Colonic mucosa (tissue), 4 donors: ENCODE measurements at regions not wholly inside any gene's neighbourhood (a gene's known extent, or its start where the extent isn't known, plus 50 kb on each side); places are given as distances from the start of the nearest gene placed in this dataset.

Experiments used
- DNase-seq: peaks from one replicate; pipeline ENCODE4 v3.0.0-alpha.2; 2020
- H3K27ac ChIP-seq: fragments of 200-600 bp; one replicate; pipeline ENCODE4 v1.8.0; 2021
- H3K27me3 ChIP-seq: fragments of 200-600 bp; one replicate; pipeline ENCODE4 v1.8.0; 2021
- H3K36me3 ChIP-seq: fragments of 200-600 bp; one replicate; pipeline ENCODE4 v1.8.0; 2021
- H3K4me1 ChIP-seq: fragments of 200-600 bp; one replicate; pipeline ENCODE4 v1.8.0; 2021; ENCODE audit warnings: mild to moderate bottlenecking
- H3K4me3 ChIP-seq: fragments of 200-600 bp; one replicate; pipeline ENCODE4 v1.8.0; 2021
- H3K9ac ChIP-seq, 2 donors: one replicate each; pipeline ENCODE4 v1.7.0; 2013; ENCODE audit warnings: control low read depth in 2 of 2, low read depth in 2 of 2, low read length in 2 of 2
- H3K9me3 ChIP-seq: fragments of 200-600 bp; one replicate; pipeline ENCODE4 v1.8.0; 2021
- CTCF ChIP-seq: fragments of 200-600 bp; IDR thresholded peaks from one replicate; pipeline ENCODE4 v1.8.0; 2022; ENCODE audit warnings: antibody characterized with exemption, mild to moderate bottlenecking
- intact Hi-C: fragments of 100-400 bp; cut with DNase I; formaldehyde crosslinking; loops from one replicate; pipeline ENCODE4 v1.14.1; 2022
- donor health status: healthy.
- donor health status: DM: no; HTN: no; CAD: no.
- donor health status: DM: no; HTN: no; CAD: no.

- DNase-seq: no peak
- TF ChIP-seq CTCF: no peak
- Histone ChIP-seq H3K27me3 (no peaks in the 10 kb centered on the region), H3K9ac (no peak overlapping the region), H3K4me3 (no peak overlapping the region), H3K27ac (no peak overlapping the region), H3K4me1 (no peaks in the 10 kb centered on the region), H3K36me3 (no peaks in the 10 kb centered on the region), H3K9me3 (no peaks in the 10 kb centered on the region)
- intact Hi-C loops: no loop called here
These were observed 345.9 kb downstream of the MIAT start for GRCh38 chr22:27003297-27003696.

GRCh38 chr22:27004434-27004833 lies 347.0 kb downstream of the MIAT start:
- DNase-seq: no peak

GRCh38 chr22:27008454-27008853 lies 351.1 kb downstream of the MIAT start:
- no peak overlapping the region for H3K4me3 ChIP-seq
- H3K27ac ChIP-seq: no peak overlapping the region
- H3K27me3 ChIP-seq: no peaks in the 10 kb centered on the region
- H3K9me3 ChIP-seq: no peaks in the 10 kb centered on the region
- no peaks in the 10 kb centered on the region for H3K4me1 ChIP-seq
- intact Hi-C loops: no loop called here
- no peak for TF ChIP-seq CTCF
- DNase-seq: no peak
- H3K9ac ChIP-seq: no peak overlapping the region
- H3K36me3 ChIP-seq: no peaks in the 10 kb centered on the region

More at GRCh38 chr22:27004434-27004833, 347.0 kb downstream of the MIAT start:
- Histone ChIP-seq H3K36me3 (no peaks in the 10 kb centered on the region), H3K4me1 (no peaks in the 10 kb centered on the region), H3K27me3 (no peaks in the 10 kb centered on the region), H3K4me3 (no peak overlapping the region), H3K9ac (no peak overlapping the region), H3K9me3 (no peaks in the 10 kb centered on the region), H3K27ac (no peak overlapping the region)
- no peak for TF ChIP-seq CTCF
- intact Hi-C loops: no loop called here

- no peak for DNase-seq
These were observed 353.7 kb downstream of the MIAT start for GRCh38 chr22:27011133-27011532.

DNA sequence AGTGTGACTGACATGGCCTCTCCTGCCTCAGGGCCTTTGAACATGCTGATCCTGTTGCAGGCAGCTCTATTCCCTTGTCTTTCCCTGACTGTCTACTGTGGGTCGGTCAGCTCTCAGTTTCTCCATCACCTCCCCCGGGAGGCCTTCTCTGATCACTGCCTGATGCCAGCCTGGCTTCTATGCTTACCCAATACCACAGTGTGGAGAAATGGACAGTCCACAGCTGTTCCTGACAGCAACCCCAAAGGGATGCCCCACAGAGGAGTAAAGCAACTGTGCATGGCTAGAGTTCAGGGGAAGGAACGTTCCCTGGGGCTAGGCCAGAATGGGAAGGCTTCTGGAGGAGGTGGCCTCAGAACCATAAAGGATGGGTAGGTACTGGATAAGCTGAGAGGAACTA lies 354.3 kb downstream of the MIAT start:
- Histone ChIP-seq H3K27me3 (no peaks in the 10 kb centered on the region), H3K4me3 (no peak overlapping the region), H3K9ac (no peak overlapping the region), H3K27ac (no peak overlapping the region), H3K9me3 (no peaks in the 10 kb centered on the region), H3K4me1 (no peaks in the 10 kb centered on the region), H3K36me3 (no peaks in the 10 kb centered on the region)
- intact Hi-C loops: no loop called here
- DNase-seq: no peak
- TF ChIP-seq CTCF: no peak

More at GRCh38 chr22:27011133-27011532, 353.7 kb downstream of the MIAT start:
- Histone ChIP-seq H3K27me3 (no peaks in the 10 kb centered on the region), H3K27ac (no peak overlapping the region), H3K9ac (no peak overlapping the region), H3K36me3 (no peaks in the 10 kb centered on the region), H3K4me1 (no peaks in the 10 kb centered on the region), H3K4me3 (no peak overlapping the region), H3K9me3 (no peaks in the 10 kb centered on the region)
- intact Hi-C loops: no loop called here
- no peak for TF ChIP-seq CTCF

DNA sequence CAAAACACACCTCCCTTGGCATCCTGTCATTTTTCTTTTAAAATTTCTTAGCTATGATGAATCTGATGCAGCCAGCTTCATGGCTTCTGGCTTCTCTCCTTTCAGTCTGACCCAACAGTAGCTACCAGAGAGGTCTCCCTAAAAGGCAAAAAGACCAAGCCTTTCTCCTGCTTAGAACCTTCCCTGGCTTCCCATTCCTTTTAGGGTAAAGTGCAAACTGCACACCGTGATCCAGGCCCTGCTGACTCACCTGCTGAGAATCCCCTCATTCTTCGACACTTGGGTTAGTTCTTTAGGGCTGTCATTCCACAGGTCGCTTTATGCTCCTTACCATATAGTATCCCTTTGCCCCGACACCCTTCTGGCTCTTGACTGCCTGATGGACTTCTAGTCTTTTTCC lies 362.4 kb downstream of the MIAT start:
- no peak for DNase-seq
- H3K27ac ChIP-seq: no peak overlapping the region
- no peaks in the 10 kb centered on the region for H3K36me3 ChIP-seq
- no peak overlapping the region for H3K9ac ChIP-seq
- H3K4me3 ChIP-seq: no peak overlapping the region
- H3K27me3 ChIP-seq: no peaks in the 10 kb centered on the region
- H3K9me3 ChIP-seq: no peaks in the 10 kb centered on the region
- no peak for TF ChIP-seq CTCF
- H3K4me1 ChIP-seq: no peaks in the 10 kb centered on the region
- intact Hi-C loops: no loop called here
